Neuron (in vitro differentiated cells): ENCODE measurements at regions not wholly inside any gene's neighbourhood (a gene's known extent, or its start where the extent isn't known, plus 50 kb on each side); places are given as distances from the start of the nearest gene placed in this dataset.
"Not testable (repeated sequence)": the region's sequence is repeated elsewhere in the genome, so short reads cannot be mapped to it uniquely, and the experiment has no call there.

Experiments
- H2AFZ ChIP-seq: one replicate; pipeline ENCODE4 v1.6.1; 2013; ENCODE audit warnings: low read depth, mild to moderate bottlenecking, inconsistent platforms, low read length, moderate library complexity
- H3K27me3 ChIP-seq: one replicate; pipeline ENCODE4 v1.6.1; 2013; ENCODE audit warnings: low read length; ENCODE audit not compliant: insufficient read depth
- H3K36me3 ChIP-seq: one replicate; pipeline ENCODE4 v1.6.1; 2013; ENCODE audit warnings: low read length; ENCODE audit not compliant: insufficient read depth
- H3K4me1 ChIP-seq: one replicate; pipeline ENCODE4 v1.6.1; 2013; ENCODE audit warnings: low read length; ENCODE audit not compliant: insufficient read depth
- H3K4me3 ChIP-seq: 2 replicates; pipeline ENCODE4 v1.5.1; 2013; ENCODE audit warnings: mild to moderate bottlenecking, low read length, moderate library complexity
- H3K9me3 ChIP-seq: one replicate; pipeline ENCODE4 v1.6.1; 2013; ENCODE audit warnings: low read length

- not testable (repeated sequence) for H3K4me1 ChIP-seq, H3K4me3 ChIP-seq, H3K27me3 ChIP-seq, H3K36me3 ChIP-seq, H2AFZ ChIP-seq, H3K9me3 ChIP-seq
Observed at GRCh38 chr1:4258146-4258777, 358.2 kb upstream of the C1orf174 start.

GRCh38 chr1:4261327-4261726 is 361.3 kb upstream of the C1orf174 start:
- H2AFZ ChIP-seq, result no peak overlapping the region
- no peaks in the 10 kb centered on the region for H3K27me3 ChIP-seq
- no peak overlapping the region for H3K4me3 ChIP-seq
- H3K9me3 ChIP-seq, result no peaks in the 10 kb centered on the region
- H3K36me3 ChIP-seq, result no peaks in the 10 kb centered on the region
- H3K4me1 ChIP-seq, result no peaks in the 10 kb centered on the region

GRCh38 chr1:4262665-4263064 is 362.6 kb upstream of the C1orf174 start:
- no peaks in the 10 kb centered on the region for H3K9me3 ChIP-seq

GRCh38 chr1:4263699-4264098 is 363.6 kb upstream of the C1orf174 start:
- no peaks in the 10 kb centered on the region for H3K9me3 ChIP-seq
- no peak overlapping the region for H2AFZ ChIP-seq
- H3K4me1 ChIP-seq, result no peaks in the 10 kb centered on the region
- no peak overlapping the region for H3K4me3 ChIP-seq
- H3K36me3 ChIP-seq, result no peaks in the 10 kb centered on the region
- no peaks in the 10 kb centered on the region for H3K27me3 ChIP-seq

More at GRCh38 chr1:4262665-4263064, 362.6 kb upstream of the C1orf174 start:
- no peak overlapping the region for H3K4me3 ChIP-seq
- no peaks in the 10 kb centered on the region for H3K4me1 ChIP-seq
- no peak overlapping the region for H2AFZ ChIP-seq
- H3K27me3 ChIP-seq, result no peaks in the 10 kb centered on the region
- H3K36me3 ChIP-seq, result no peaks in the 10 kb centered on the region

- Histone ChIP-seq H2AFZ (no peak overlapping the region), H3K4me3 (no peak overlapping the region), H3K9me3 (no peaks in the 10 kb centered on the region), H3K4me1 (no peaks in the 10 kb centered on the region), H3K27me3 (no peaks in the 10 kb centered on the region), H3K36me3 (no peaks in the 10 kb centered on the region)
Observed at GRCh38 chr1:4265836-4266235, 365.8 kb upstream of the C1orf174 start.

GRCh38 chr1:4267381-4268261 is 367.5 kb upstream of the C1orf174 start:
- no peaks in the 10 kb centered on the region for H3K9me3 ChIP-seq
- H3K36me3 ChIP-seq, result no peaks in the 10 kb centered on the region
- H3K27me3 ChIP-seq, result peaks cover 5% of the 10 kb centered on the region
- no peaks in the 10 kb centered on the region for H3K4me1 ChIP-seq
- no peak overlapping the region for H2AFZ ChIP-seq
- no peak overlapping the region for H3K4me3 ChIP-seq

- no peak overlapping the region for H3K4me3 ChIP-seq
- H3K9me3 ChIP-seq, result no peaks in the 10 kb centered on the region
- H2AFZ ChIP-seq, result no peak overlapping the region
- no peaks in the 10 kb centered on the region for H3K36me3 ChIP-seq
- peaks cover 5% of the 10 kb centered on the region for H3K27me3 ChIP-seq
- no peaks in the 10 kb centered on the region for H3K4me1 ChIP-seq
Observed at GRCh38 chr1:4268262-4268888, 368.3 kb upstream of the C1orf174 start.

- no peaks in the 10 kb centered on the region for H3K36me3 ChIP-seq
- peaks cover 5% of the 10 kb centered on the region for H3K27me3 ChIP-seq
- no peaks in the 10 kb centered on the region for H3K4me1 ChIP-seq
- no peak overlapping the region for H3K4me3 ChIP-seq
- no peaks in the 10 kb centered on the region for H3K9me3 ChIP-seq
- H2AFZ ChIP-seq, result no peak overlapping the region
Observed at GRCh38 chr1:4268889-4269284, 368.8 kb upstream of the C1orf174 start.

GRCh38 chr1:4269330-4269729 is 369.3 kb upstream of the C1orf174 start:
- H2AFZ ChIP-seq, result no peak overlapping the region
- H3K4me1 ChIP-seq, result no peaks in the 10 kb centered on the region
- peaks cover 5% of the 10 kb centered on the region for H3K27me3 ChIP-seq
- no peaks in the 10 kb centered on the region for H3K36me3 ChIP-seq
- no peak overlapping the region for H3K4me3 ChIP-seq
- no peaks in the 10 kb centered on the region for H3K9me3 ChIP-seq

- Histone ChIP-seq H3K4me1 (no peaks in the 10 kb centered on the region), H3K27me3 (peaks cover 5% of the 10 kb centered on the region), H2AFZ (no peak overlapping the region), H3K9me3 (no peaks in the 10 kb centered on the region), H3K4me3 (no peak overlapping the region), H3K36me3 (no peaks in the 10 kb centered on the region)
Observed at GRCh38 chr1:4269952-4270570, 370.0 kb upstream of the C1orf174 start.

- no peak overlapping the region for H2AFZ ChIP-seq
- no peaks in the 10 kb centered on the region for H3K4me1 ChIP-seq
Observed at GRCh38 chr1:4270651-4271337, 370.7 kb upstream of the C1orf174 start.

GRCh38 chr1:4271338-4271998 is 371.4 kb upstream of the C1orf174 start:
- Histone ChIP-seq H3K4me3 (no peak overlapping the region), H2AFZ (no peak overlapping the region), H3K9me3 (no peaks in the 10 kb centered on the region), H3K4me1 (no peaks in the 10 kb centered on the region), H3K36me3 (no peaks in the 10 kb centered on the region), H3K27me3 (peaks cover 5% of the 10 kb centered on the region)

More at GRCh38 chr1:4270651-4271337, 370.7 kb upstream of the C1orf174 start:
- Histone ChIP-seq H3K9me3 (no peaks in the 10 kb centered on the region), H3K4me3 (no peak overlapping the region), H3K27me3 (peaks cover 5% of the 10 kb centered on the region), H3K36me3 (no peaks in the 10 kb centered on the region)
